NCI-H524 treated with DMSO at 0.1 percent for 48 hours (cell line): ENCODE measurements at regions not wholly inside any gene's neighbourhood (a gene's known extent, or its start where the extent isn't known, plus 50 kb on each side); places are given as distances from the start of the nearest gene placed in this dataset.

ENCODE experiments used
- DNase-seq: peaks from one replicate; lab custom pipeline; 2025; lab: John Stamatoyannopoulos, UW

- DNase-seq = no peak
These were observed 234.7 kb downstream of the OR13H1 start for GRCh38 chrX:131778269-131779218.

GRCh38 chrX:131779306-131779705 lies 235.4 kb downstream of the OR13H1 start:
- DNase-seq = no peak

- DNase-seq = no peak
These were observed 235.9 kb downstream of the OR13H1 start for GRCh38 chrX:131779741-131780140.

DNA sequence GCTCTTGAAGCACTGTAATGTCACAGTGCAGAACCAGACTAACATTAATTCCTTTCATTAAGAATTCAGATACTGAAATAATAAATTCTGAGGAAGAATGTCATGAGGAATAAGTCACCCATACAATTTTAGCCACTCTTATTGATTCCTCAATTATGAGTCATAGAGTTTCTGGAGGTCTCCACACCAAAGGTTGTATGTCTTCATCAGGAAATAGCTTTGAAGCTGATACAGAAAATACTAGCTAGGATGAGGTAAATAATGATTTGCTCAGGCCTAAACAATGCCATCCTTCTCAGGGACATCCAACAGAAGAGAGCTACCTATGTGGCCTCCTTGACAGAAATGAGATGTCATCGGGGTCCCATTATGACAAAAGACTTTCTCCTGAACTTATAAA lies 238.8 kb downstream of the OR13H1 start:
- DNase-seq = no peak

DNA sequence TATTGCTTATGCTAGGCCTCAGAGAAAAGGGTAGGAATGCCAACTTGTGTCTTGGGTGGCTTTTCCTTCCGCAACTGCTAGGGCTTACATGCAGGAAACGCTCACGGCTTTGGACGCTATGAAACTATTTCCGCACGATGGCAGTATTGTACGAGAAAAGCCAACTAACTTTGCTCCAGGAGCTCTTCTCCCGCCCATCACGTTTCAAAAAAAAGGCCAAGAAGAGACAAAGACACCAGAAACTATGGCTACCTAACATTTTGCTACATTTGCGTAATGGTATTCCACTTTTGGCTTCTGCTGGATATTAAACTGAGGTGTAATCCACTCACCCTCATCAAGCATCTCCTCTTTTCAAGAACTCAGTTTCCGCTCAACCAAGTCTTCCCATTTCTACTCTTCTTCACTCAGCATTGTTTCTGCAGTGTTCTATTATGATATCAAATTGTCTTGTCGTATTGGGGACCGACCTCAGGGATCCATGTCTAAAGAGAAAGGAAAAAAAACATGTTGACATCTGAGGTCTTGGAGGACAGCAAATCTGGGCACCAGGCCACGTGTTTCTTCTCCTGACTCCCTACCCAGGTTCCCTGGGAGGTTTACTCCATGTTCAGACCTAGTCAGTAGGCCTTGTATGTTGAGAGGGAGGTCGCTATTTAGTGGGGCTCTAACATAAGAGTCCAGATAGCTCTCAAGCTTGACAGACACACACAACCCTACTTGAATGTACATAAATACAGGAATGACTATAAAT lies 239.4 kb upstream of the STK26 start:
- no peak for DNase-seq

DNA sequence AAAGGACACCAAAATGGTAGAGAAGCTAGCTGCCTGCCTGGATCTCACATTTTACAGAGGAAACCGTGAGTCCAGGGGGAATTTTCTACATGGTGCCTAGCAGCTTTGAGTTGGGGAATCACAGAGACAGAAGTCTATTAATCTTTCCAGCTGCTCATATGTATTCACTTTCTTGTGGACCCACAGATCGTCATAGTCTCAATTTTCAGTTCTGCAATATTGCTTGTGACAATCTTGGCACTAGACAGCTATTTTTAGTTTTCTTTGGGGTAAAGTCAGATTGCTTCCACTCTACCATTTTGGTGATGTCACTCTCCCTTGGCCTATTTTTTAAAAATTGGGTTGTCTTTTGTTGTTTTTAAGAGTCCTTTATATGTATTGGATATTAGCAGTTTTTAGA lies 233.4 kb upstream of the STK26 start:
- no peak for DNase-seq

DNA sequence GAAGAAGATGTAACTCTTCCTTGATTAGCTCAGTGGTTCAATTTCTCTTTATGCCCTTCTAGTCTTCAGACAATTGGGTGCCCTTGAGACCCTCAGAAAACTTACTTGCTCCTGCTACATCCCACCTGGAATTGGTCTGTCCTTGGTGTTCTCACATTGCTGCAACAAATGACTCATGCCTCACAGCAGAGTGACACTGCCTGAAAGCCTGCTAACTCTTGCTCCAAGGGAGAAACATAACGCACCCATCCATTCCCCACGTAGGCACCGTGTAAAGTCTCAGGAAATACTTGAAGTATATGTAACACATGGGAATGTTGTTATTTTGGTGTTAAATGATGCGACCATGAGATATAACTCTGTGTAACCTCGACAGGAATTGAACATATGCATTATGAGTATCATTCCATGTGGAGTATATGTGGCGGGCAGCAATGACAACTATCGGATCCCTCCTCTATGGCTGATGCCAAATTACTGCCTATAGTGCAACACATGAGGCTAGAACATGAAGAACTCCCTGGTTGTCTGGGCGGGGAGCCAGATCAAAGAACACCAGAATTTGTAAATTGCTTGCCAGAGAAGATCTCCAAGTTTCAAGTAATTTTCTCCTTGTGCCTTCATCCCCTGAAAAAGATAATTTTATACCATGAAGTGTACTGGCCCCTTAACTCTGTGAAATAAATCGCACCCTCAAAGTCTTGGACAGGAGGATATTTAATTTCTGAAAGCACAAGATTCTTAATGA lies 231.3 kb upstream of the STK26 start:
- DNase-seq = no peak

- no peak for DNase-seq
These were observed 230.7 kb upstream of the STK26 start for GRCh38 chrX:131792356-131792749.

DNA sequence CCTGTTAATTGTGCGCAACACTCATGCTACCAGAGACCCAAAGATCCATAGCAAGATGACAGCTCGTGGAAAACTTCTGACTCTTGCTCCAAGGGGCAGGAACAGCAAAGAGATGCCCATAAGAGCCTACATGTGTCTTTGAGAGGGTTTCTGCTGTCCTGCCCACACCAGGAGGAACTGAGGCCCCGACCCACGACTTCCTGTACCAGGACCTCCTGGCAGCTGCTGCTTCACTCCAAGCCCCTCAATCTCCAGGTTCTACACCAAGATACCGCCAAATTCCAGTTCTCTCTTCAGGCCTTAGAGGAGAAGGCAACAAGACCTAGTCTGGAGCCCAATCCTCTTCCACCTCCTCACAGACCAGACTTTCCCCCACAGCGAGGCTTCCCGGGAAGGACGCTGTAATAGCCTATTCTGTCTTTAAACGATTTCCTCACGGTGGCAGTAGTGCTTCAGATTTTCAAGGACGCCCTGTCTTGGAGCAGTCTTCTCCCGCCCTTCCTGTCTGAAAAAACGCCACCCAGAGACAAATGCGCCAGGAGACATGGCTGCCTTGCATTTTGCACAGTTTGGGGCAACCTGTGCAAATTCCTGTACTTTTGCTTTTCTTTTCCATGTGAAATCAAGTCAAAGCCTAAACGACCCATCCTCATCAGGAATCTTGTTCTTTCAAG lies 230.2 kb upstream of the STK26 start:
- no peak for DNase-seq

- DNase-seq = no peak
These were observed 227.5 kb upstream of the STK26 start for GRCh38 chrX:131795442-131796229.

DNA sequence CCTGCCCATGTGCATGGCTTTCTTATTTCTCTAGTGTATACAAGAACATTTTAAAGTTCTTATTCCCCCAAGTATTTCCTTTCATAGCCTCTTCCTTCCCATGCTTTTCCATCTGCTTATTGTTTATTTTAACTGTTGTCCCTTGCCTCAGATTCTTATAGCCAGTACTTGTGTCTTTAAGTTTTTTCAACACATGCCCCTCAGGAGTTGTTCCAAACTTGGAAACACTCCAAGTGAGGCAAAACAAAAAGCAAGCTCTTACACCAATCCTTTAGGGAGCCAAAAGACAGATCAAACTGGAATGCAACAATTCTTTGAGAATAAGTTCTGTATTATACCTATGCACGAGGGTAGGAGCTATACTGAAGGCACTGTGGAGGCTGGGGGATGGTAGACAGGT lies 222.0 kb upstream of the STK26 start:
- no peak for DNase-seq

DNA sequence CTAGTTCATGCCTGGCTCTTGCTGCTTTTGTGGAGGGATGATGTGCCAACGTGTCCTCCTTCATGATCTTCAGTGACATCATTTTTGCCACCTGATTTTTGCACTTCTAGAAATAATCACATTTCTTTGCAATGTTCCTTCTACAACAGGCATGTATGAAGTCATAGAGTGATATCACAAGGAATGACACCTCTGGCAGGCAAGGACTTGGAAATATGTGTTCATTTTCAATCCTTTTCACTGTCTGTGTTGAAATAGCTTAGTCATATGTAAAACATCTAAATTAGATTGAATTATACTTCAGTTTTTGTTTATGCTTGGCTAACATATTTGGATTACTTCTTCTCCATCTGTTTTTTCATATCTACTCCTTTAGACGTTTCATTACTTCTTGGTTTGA lies 221.2 kb upstream of the STK26 start:
- no peak for DNase-seq

DNA sequence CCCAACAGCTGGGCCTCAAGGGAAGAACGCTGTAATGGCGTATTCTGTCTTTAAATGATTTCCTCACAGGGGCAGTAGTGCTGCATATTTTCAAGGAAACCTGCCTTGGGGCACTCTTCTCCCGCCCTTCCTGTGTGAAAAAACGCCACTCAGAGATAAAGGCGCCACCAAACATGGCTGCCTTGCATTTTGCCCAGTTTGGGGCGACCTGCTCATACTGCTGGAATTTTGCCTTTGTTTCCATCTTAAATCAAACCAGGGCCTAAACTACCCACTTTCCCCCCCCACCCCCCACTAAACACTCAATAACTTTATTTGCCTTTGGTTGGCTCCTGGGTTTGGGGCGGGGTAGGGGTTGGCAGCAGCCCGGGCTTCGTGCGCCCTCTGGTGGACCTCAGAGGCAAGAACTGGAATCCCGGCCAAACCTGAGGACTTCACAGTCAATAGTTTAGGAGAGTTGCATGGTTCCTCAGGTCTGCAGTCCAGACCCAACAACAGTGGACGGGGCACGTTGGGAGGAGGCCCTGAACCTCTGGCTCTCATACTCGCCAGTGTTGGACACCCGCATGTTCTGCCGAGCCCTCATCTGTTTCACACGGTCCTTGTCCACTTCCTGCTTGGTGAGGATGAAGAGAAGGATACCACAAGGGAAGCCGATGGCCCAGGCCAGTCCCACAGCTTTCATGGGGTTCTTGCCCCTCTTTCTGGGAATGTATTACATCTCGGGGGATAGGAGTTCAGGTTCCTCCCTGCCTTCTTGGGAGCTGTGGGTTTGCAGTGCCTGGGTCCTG lies 220.1 kb upstream of the STK26 start:
- no peak for DNase-seq

- no peak for DNase-seq
These were observed 210.0 kb upstream of the STK26 start for GRCh38 chrX:131812847-131813825.

GRCh38 chrX:131816551-131817136 lies 206.5 kb upstream of the STK26 start:
- DNase-seq = no peak

- no peak for DNase-seq
These were observed 204.7 kb upstream of the STK26 start for GRCh38 chrX:131818297-131818936.

DNA sequence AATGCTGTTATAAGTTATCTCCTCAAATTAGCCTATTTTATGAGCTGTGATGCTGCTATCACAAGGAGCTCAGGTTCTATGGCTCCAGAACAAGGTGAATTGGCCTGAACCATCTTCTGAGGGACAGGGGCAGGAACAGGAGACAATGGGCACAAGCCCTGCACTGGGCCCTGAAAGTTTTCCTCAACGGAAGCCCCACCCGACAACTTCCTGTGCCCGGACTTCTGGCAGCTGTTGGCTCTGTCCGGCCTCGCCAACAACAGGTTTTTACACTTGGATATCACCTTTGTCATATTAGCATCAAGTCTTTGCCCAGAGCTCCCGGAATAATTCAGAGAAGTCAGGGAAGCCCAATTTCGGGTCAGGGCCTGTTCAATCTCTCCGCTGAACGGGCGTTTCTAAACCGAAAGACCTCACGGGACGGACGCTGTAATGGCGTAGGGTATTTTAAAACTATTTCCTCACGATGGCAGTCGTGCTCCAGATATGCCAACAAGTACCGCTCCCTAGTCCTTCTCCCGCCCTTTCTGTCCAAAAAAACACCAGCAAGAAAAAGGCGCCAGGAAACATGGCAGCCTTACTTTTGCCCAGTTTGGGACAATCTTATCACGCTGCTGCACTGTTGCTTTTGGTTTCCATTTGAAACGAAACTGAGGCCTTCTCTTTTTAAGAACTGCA lies 201.0 kb upstream of the STK26 start:
- no peak for DNase-seq

- no peak for DNase-seq
These were observed 196.5 kb upstream of the STK26 start for GRCh38 chrX:131826572-131826971.
